ENCODE measurements at regions not wholly inside any gene's neighbourhood (a gene's known extent, or its start where the extent isn't known, plus 50 kb on each side); places are given as distances from the start of the nearest gene placed in this dataset.

DNA sequence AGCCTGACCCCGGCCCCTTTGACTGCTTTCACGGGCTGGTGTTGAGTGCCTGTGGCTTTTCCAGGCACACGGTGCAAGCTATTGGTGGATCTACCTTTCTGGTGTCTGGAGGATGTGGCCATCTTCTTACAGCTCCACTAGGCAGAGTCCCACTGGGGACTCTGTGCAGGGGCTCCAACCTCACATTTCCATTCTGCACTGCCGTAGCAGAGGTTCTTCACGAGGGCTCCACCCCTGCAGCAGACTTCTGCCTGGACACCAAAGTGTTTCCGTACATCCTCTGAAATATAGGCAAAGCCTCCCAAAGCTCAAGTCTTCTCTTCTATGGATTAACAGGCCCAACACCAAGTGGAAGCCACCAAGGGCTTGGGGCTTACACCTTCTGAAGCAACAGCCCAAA lies 691.5 kb upstream of the POU3F2 start:
- DNase-seq (ENCODE audit: low spot score) = no peak

GRCh38 chr6:98146656-98147055 lies 687.7 kb upstream of the POU3F2 start:
- DNase-seq (ENCODE audit: low spot score) = no peak

GRCh38 chr6:98156580-98156979 lies 677.8 kb upstream of the POU3F2 start:
- no peak for DNase-seq (ENCODE audit: low spot score)

- no peak for DNase-seq (ENCODE audit: low spot score)
Observed at GRCh38 chr6:98179606-98180005, 654.8 kb upstream of the POU3F2 start.

- no peak for DNase-seq (ENCODE audit: low spot score)
Observed at GRCh38 chr6:98200084-98200483, 634.3 kb upstream of the POU3F2 start.

DNA sequence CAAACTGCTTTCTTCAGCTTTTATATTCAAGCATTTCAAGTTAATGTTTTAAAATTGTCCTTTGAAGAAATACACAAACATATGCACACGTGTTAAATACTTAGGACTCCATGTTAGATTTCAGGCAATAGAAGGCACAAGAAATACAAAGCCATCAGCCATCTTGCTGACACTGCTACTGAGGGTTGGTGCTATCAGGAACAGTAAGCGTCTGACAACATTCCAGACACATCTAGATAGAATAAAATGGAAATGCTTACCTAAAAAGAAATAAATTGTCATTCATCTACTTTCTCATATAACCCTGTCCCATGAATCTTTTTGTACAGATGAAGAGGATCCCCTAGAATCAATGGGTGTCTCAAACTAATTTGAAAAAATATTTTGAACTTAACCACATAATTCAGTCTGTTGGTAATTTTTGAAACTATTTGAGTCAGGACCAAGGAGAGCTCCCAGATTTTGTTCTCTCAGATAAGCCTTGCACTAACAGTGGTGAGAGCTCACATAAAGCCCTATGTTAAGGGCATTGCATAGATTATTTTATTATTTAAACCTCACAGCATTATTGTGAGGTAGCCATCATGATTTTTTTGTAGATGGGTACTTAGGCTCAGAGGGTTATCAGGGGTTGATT lies 631.1 kb upstream of the POU3F2 start:
- no peak for DNase-seq (ENCODE audit: low spot score)

DNA sequence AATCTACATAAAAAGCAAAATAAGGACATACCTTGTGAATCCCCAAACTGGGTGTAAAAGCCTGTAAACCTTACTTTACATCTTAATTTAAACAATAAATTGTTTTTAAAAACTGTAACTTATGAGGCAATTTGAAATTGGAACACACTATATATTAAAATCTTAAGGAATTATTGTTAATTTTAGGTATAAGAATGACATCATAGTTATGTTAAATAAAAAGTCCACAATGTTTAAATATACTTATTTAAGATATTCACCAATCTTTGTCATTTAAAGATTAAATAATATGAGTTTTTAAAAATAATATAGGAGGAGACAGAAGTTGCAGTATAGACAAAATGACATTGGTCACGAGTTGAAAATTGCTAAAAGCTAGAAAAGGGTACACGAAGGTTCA lies 621.9 kb upstream of the POU3F2 start:
- no peak for DNase-seq (ENCODE audit: low spot score)

DNA sequence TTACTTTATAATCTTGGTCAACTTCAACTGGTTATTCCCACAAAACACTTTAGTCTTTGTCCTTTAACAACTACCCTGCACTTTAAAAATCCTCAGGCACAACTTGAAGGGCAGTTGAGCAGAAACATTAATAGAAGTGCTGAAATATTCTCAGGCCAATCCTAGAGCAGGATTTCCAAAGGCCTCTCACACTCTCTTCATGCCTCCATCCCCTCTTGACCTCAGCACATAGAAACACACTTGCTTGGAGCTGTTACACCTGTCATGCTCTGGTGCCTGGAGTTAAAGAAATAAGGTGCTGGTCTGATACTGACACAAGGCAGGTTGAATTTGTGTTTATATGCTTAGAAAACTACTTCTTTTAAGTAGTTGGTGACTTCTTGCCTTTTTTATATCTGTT lies 618.8 kb upstream of the POU3F2 start:
- no peak for DNase-seq (ENCODE audit: low spot score)

- DNase-seq (ENCODE audit: low spot score) = no peak
Observed at GRCh38 chr6:98230250-98230649, 604.1 kb upstream of the POU3F2 start.

DNA sequence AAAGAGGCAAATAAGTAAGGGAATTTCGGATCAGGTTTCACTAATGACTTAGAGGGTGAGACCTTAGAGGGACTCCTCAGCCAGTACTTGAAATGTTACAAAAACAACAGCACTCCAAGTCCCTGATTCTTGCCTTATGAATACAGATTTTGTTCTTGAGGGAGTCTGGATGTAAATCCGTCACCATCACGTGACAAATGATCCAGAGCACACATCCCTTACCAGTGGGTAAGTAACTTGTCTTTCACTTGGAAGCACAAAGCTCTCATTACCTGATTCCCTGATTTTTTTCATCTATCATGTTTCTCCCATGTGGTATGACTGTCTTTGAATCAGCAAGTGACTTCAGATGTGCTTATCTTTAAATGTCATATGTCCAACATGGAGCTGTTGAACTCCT lies 595.3 kb upstream of the POU3F2 start:
- no peak for DNase-seq (ENCODE audit: low spot score)

DNA sequence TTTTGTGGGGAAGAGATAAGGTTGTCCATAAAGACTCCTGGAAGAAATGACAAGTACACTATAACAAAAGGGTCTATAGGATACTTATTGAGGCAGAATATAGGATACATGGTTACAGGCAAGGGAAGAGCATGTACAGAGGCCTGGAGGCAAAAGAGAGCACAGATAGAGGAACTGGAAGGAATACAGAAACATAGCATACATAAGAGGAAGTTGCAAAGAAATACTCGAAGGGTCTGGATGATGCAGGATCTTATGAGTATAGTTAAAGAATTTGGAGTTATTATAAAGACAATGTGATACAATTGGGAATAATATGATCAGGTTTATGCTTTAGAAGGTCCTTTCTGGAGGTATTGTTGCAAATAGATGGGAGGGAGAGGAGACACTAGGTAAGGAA lies 592.7 kb upstream of the POU3F2 start:
- DNase-seq (ENCODE audit: low spot score) = no peak

DNA sequence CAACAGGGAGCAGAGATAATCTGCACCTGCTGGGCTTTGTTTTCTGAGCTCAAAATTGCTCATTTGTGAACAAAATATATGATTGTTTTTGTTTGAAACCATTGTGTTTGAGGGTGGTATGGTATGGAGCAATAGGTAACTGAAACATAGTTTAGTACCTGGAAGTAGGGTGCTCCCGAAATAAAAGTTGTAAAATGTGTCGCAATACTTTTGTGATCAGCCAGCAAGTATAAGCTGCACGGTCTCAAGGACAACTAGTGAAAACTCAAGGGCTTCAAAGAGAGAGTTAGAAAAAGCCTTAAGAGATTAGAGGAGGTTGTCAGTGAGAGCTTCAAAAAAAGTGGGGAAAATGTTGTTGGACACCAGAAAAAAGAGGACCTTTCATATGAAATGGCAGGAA lies 579.8 kb upstream of the POU3F2 start:
- DNase-seq (ENCODE audit: low spot score) = no peak

- DNase-seq (ENCODE audit: low spot score) = no peak
Observed at GRCh38 chr6:98260382-98260781, 574.0 kb upstream of the POU3F2 start.

DNA sequence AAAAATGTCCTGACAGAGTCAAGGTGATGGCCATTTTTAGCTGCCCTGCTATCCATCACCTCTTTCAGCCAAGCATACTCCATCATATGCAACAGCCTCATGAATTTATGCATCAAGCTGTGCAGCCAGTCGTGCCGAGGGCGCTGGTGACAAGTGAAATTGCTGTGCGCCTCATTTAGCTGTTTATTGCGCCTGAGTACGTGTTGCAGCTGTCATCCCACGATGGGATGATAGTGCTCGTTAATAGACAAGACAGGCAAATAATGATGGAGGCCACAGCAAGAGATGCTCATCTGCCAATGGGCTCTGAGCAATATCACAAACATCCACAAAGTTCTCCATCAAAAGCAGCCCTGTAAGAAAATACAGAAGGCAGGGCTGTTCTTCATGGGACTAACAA lies 562.3 kb upstream of the POU3F2 start:
- no peak for DNase-seq (ENCODE audit: low spot score)

DNA sequence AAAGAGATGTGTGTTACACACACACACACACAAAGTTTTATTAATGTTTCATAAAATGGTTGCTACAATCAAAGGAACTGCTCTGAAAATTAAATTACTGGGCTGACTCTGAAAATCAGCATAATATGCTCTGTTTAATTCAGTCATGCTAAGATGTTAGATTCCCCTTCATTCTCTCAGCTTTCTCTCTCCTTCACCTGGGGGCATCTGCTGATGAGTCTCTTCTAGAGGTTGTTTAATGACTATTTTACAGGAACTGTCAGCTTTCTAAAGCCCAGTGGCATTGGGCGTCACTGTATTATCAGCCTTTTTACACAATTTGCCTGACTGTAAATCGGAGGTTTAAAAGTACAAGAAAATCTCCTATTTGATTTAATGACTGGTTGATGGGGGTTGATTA lies 559.7 kb upstream of the POU3F2 start:
- no peak for DNase-seq (ENCODE audit: low spot score)

- DNase-seq (ENCODE audit: low spot score) = no peak
Observed at GRCh38 chr6:98280492-98280891, 553.9 kb upstream of the POU3F2 start.

DNA sequence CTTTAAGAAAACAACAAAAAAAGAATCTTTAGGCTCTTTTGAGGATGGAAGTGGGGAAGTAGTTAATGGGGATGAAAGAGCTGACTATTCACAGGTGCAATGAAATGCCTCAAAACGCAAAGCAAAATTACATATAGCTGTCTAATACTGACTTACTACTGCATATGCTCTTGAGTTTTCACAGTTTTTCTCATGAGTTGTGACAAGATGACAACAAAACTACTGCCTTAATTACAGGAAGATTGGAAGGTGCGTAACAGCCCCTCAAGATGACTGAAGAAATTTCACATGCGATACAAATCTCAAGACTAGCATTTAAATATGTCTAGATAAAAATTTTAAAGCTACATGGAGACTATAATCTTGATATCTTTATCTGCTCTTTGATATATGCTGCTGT lies 547.8 kb upstream of the POU3F2 start:
- no peak for DNase-seq (ENCODE audit: low spot score)

GRCh38 chr6:98287876-98288275 lies 546.5 kb upstream of the POU3F2 start:
- no peak for DNase-seq (ENCODE audit: low spot score)

- DNase-seq (ENCODE audit: low spot score) = no peak
Observed at GRCh38 chr6:98292810-98293209, 541.6 kb upstream of the POU3F2 start.

GRCh38 chr6:98295515-98296175 lies 538.7 kb upstream of the POU3F2 start:
- DNase-seq (ENCODE audit: low spot score) = no peak

DNA sequence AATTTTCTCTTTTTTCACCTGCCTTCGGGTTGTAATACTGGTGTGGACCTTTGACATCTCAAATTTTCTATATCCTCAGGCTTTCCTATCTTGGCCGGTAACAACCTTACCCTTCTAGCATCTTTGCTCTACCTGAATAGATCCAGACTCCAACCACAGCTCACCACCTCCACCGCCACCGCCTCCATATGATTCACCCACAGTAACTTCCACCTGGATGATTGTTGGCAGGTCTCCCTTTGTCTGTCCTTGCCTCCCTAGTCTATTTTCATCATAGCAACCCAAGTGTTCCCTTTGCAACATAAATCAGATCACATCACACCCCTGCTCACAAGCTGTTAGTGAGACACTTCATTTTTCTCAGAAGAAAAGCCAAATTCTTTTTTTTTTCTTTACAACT lies 525.8 kb upstream of the POU3F2 start:
- DNase-seq (ENCODE audit: low spot score) = no peak

GRCh38 chr6:98310443-98310842 lies 523.9 kb upstream of the POU3F2 start:
- no peak for DNase-seq (ENCODE audit: low spot score)

GRCh38 chr6:98323605-98324004 lies 510.8 kb upstream of the POU3F2 start:
- no peak for DNase-seq (ENCODE audit: low spot score)

DNA sequence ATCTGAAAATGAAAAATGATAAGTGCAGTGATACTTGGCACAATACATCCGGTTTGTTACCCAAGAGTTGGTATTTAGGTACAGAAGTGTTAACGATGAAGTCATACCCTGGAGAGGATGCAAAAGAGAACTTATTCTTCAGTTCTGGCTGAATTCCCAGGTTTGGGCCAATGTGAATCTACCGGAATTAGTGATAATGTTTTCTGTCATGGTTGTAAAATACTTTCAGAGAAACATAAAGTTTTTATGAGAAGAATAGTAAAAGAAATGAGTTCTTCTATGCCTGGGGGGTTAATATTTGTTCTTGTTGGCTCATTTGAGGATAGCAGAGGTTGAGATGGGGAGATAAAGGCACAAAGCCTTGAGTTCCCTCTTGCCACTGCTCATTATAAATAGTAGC lies 509.9 kb upstream of the POU3F2 start:
- DNase-seq (ENCODE audit: low spot score) = no peak

All from kidney tubule cell (primary cell).